Lower leg skin (tissue), 4 donors: ENCODE measurements at regions not wholly inside any gene's neighbourhood (a gene's known extent, or its start where the extent isn't known, plus 50 kb on each side); places are given as distances from the start of the nearest gene placed in this dataset.

Source experiments
- DNase-seq, 2 donors: peaks; one replicate each; pipeline ENCODE4 v3.0.0-alpha.2; 2019; ENCODE audit warnings: low spot score in 2 of 2
- H3K4me3 ChIP-seq: fragments of 200-600 bp; sonication (generic); 2 replicates; pipeline ENCODE4 v1.5.1; 2017; ENCODE audit warnings: mild to moderate bottlenecking, low read depth; ENCODE audit not compliant: poor library complexity, severe bottlenecking
- CTCF ChIP-seq, 3 donors: fragments of 450-650 bp; IDR thresholded peaks; one replicate each; pipeline ENCODE4 v1.5.1; 2016; ENCODE audit warnings: antibody characterized with exemption in 3 of 3, mild to moderate bottlenecking in 3 of 3, moderate library complexity in 2 of 3
- POLR2A ChIP-seq, 2 donors: fragments of 450-650 bp; IDR thresholded peaks; one replicate each; pipeline ENCODE4 v1.6.1; 2016 to 2017; ENCODE audit warnings: antibody characterized with exemption in 2 of 2, mild to moderate bottlenecking in 1 of 2, moderate library complexity in 1 of 2
- WGBS, 2 donors: methylation state at CpG; one replicate each; pipeline ENCODE4 v1.1.5; 2018; 5-methylcytosine and 5-hydroxymethylcytosine counted together
- intact Hi-C: fragments of 100-400 bp; cut with DNase I; formaldehyde crosslinking; loops from one replicate; pipeline ENCODE4 v1.15.0; 2023; ENCODE audit warnings: low total_unique reads

GRCh38 chr12:68454892-68455291, 122.7 kb upstream of the MDM1 start:
- TF ChIP-seq POLR2A (IDR thresholded peaks at IDR 0.05) (no peak), CTCF (IDR thresholded peaks at IDR 0.05) (no peak)
- intact Hi-C loops = no loop called here
- WGBS, 2 donors = 60 to 69% methylated on average over 3 of the region's 3 CpGs
- no peak for DNase-seq
- H3K4me3 ChIP-seq = no peak overlapping the region

- 61 to 76% methylated on average over 2 of the region's 2 CpGs for WGBS, 2 donors
- no peak for DNase-seq
- intact Hi-C loops = no loop called here
- no peak overlapping the region for H3K4me3 ChIP-seq
- TF ChIP-seq POLR2A (IDR thresholded peaks at IDR 0.05) (no peak), CTCF (IDR thresholded peaks at IDR 0.05) (no peak)
Measured at GRCh38 chr12:68455691-68456345, 123.7 kb upstream of the MDM1 start.

GRCh38 chr12:68458866-68459265, 126.7 kb upstream of the MDM1 start:
- intact Hi-C loops = no loop called here
- H3K4me3 ChIP-seq = no peak overlapping the region
- TF ChIP-seq CTCF (IDR thresholded peaks at IDR 0.05) = no peak
- no peak for TF ChIP-seq POLR2A (IDR thresholded peaks at IDR 0.05)
- no peak for DNase-seq
- WGBS, 2 donors = 89 to 91% methylated on average over 2 of the region's 2 CpGs

- intact Hi-C loops = no loop called here
Measured at GRCh38 chr12:68460236-68460635, 128.1 kb upstream of the MDM1 start.

GRCh38 chr12:68461645-68462044, 129.5 kb upstream of the MDM1 start:
- TF ChIP-seq CTCF (IDR thresholded peaks at IDR 0.05) = no peak
- TF ChIP-seq POLR2A (IDR thresholded peaks at IDR 0.05) = no peak
- WGBS, 2 donors = 69 to 79% methylated on average over 3 of the region's 3 CpGs
- DNase-seq = no peak
- intact Hi-C loops = no loop called here
- H3K4me3 ChIP-seq = no peak overlapping the region

More at GRCh38 chr12:68460236-68460635, 128.1 kb upstream of the MDM1 start:
- no peak for DNase-seq
- TF ChIP-seq POLR2A (IDR thresholded peaks at IDR 0.05) (no peak), CTCF (IDR thresholded peaks at IDR 0.05) (no peak)
- H3K4me3 ChIP-seq = no peak overlapping the region
- WGBS, 2 donors = 88 to 100% methylated on average over 1 of the region's 1 CpG

GRCh38 chr12:68462803-68463202, 130.6 kb upstream of the MDM1 start:
- no peak overlapping the region for H3K4me3 ChIP-seq
- DNase-seq = no peak
- no peak for TF ChIP-seq POLR2A (IDR thresholded peaks at IDR 0.05)
- TF ChIP-seq CTCF (IDR thresholded peaks at IDR 0.05) = no peak
- intact Hi-C loops = no loop called here
- 79 to 86% methylated on average over 4 of the region's 4 CpGs for WGBS, 2 donors
